HCT116 (cell line): ENCODE measurements at regions not wholly inside any gene's neighbourhood (a gene's known extent, or its start where the extent isn't known, plus 50 kb on each side); places are given as distances from the start of the nearest gene placed in this dataset.

ENCODE experiments used
- CTCF ChIP-seq, 3 experiments: fragments of 200-600 bp in 1 of 3; sonication (generic) in 1 of 3; IDR thresholded peaks in 2 of 3; conservative IDR thresholded peaks in 1 of 3; 2 replicates each; pipeline ENCODE4 v1.5.1; 2012 to 2017; ENCODE audit warnings: low read depth in 2 of 3, low read length in 2 of 3, antibody characterized with exemption in 1 of 3, borderline replicate concordance in 1 of 3, control low read depth in 1 of 3, mild to moderate bottlenecking in 1 of 3, mixed read lengths in 1 of 3, mixed run types in 1 of 3, moderate library complexity in 1 of 3; ENCODE audit not compliant: insufficient read depth in 1 of 3
- EGR1 ChIP-seq: IDR thresholded peaks from 2 replicates; pipeline ENCODE4 v1.6.1; 2012; ENCODE audit warnings: low read depth
- ELF1 ChIP-seq: IDR thresholded peaks from 2 replicates; pipeline ENCODE4 v1.6.1; 2012; ENCODE audit warnings: low read depth, borderline replicate concordance
- EZH2phosphoT487 ChIP-seq: fragments of 200-600 bp; IDR thresholded peaks from 2 replicates; pipeline ENCODE4 v1.6.1; 2018; ENCODE audit warnings: antibody characterized with exemption, borderline replicate concordance
- POLR2A ChIP-seq: IDR thresholded peaks from 2 replicates; pipeline ENCODE4 v1.7.0; 2011; ENCODE audit warnings: borderline replicate concordance; ENCODE audit not compliant: insufficient read depth, insufficient read length; ENCODE audit errors: extremely low read depth
- POLR2AphosphoS5 ChIP-seq: IDR thresholded peaks from 2 replicates; pipeline ENCODE4 v1.6.1; 2011; ENCODE audit warnings: mild to moderate bottlenecking, low read depth, low read length, moderate library complexity
- RAD21 ChIP-seq: IDR thresholded peaks from 2 replicates; pipeline ENCODE4 v1.6.1; 2012; ENCODE audit warnings: low read depth, mild to moderate bottlenecking
- REST ChIP-seq: IDR thresholded peaks from 2 replicates; pipeline ENCODE4 v1.6.1; 2012; ENCODE audit warnings: low read depth
- SIN3A ChIP-seq: IDR thresholded peaks from 2 replicates; pipeline ENCODE4 v1.6.1; 2012; ENCODE audit warnings: low read depth
- SP1 ChIP-seq: IDR thresholded peaks from 2 replicates; pipeline ENCODE4 v1.6.1; 2012; ENCODE audit warnings: low read depth
- SRF ChIP-seq: IDR thresholded peaks from 2 replicates; pipeline ENCODE4 v1.6.1; 2012; ENCODE audit warnings: low read depth
- YY1 ChIP-seq: IDR thresholded peaks from 2 replicates; pipeline ENCODE4 v1.6.1; 2011; ENCODE audit warnings: low read length, low read depth, moderate library complexity, mild to moderate bottlenecking; ENCODE audit not compliant: insufficient replicate concordance; ENCODE audit errors: extremely low read depth

- TF ChIP-seq ELF1 (no peak), CTCF (IDR thresholded peaks at IDR 0.05 in 2 of 3, conservative IDR thresholded peaks at IDR 0.05 in 1 of 3; ENCODE audit: borderline replicate concordance in 1 of 3, insufficient read depth in 1 of 3, low read depth in 2 of 3, low read length in 2 of 3) (no peak), EGR1 (no peak), POLR2A (no peak), RAD21 (no peak), EZH2phosphoT487 (no peak), SP1 (no peak), YY1 (no peak), POLR2AphosphoS5 (no peak), REST (no peak), SRF (no peak), SIN3A (no peak)
These were observed 915.3 kb downstream of the FSCB start for GRCh38 chr14:43591776-43592175.
